ENCODE measurements at regions not wholly inside any gene's neighbourhood (a gene's known extent, or its start where the extent isn't known, plus 50 kb on each side); places are given as distances from the start of the nearest gene placed in this dataset.

- BruUV-seq (replicated peaks) = no TSS peak
- POLR2A ChIA-PET = no interaction called here
- 3% methylated on average over 5 of the region's 5 CpGs for WGBS (ENCODE audit: insufficient coverage, low coverage, missing lambda C conversion rate)
Measured at GRCh38 chr10:32169556-32169955, 113.3 kb upstream of the KIF5B start.

GRCh38 chr10:32167450-32167849, 111.2 kb upstream of the KIF5B start:
- ChIA-PET POLR2A (interaction anchor here (0.7 kb wide), 1 partner anchor 26 kb away, joined by 3 read pairs; no protein-coding TSS in a partner anchor), CTCF (ENCODE audit: low intra/inter-chr PET ratio) (no interaction called here)
- Histone ChIP-seq H3K27ac (ENCODE audit: extremely low read depth, low read depth, low read length) (no peak overlapping the region), H3K4me3 (no peak overlapping the region), H3K9me3 (replicated peaks; ENCODE audit: control insufficient read depth, insufficient read depth, low read depth, low read length) (no peaks in the 10 kb centered on the region), H3K4me1 (replicated peaks in 1 of 2; ENCODE audit: control insufficient read depth in 2 of 2, insufficient read depth in 2 of 2, low read length in 2 of 2) (peaks cover 0 to 2% of the 10 kb centered on the region in 2 experiments; a peak in 1 of 5 replicates), H3K36me3 (ENCODE audit: control insufficient read depth, insufficient read depth, low read length) (no peaks in the 10 kb centered on the region), H3K9ac (ENCODE audit: insufficient read depth in 1 of 2, low read depth in 2 of 2, low read length in 2 of 2) (no peak overlapping the region), H3K9me1 (ENCODE audit: control insufficient read depth, insufficient read depth, low read length) (no peaks in the 10 kb centered on the region), H4K20me1 (replicated peaks; ENCODE audit: control insufficient read depth, insufficient read depth, low read length) (no peaks in the 10 kb centered on the region), H3K27me3 (ENCODE audit: control insufficient read depth in 2 of 2, insufficient read depth in 2 of 2, low read length in 2 of 2) (peaks cover 17 to 38% of the 10 kb centered on the region in 2 experiments; a peak in 4 of 5 replicates), H3K79me2 (ENCODE audit: control insufficient read depth, insufficient read depth, low read length) (no peaks in the 10 kb centered on the region), H2AFZ (ENCODE audit: low read depth, low read length) (no peak overlapping the region), H3K4me2 (ENCODE audit: insufficient read depth, low read length) (no peak overlapping the region)
- DNase-seq (ENCODE audit: extremely low read depth in 1 of 4, low spot score in 3 of 4) = no peak
- no peak for FAIRE-seq
- intact Hi-C loops (cut with micrococcal nuclease) = no loop called here
- no TSS peak for BruUV-seq (replicated peaks)
- ATAC-seq = no peak
- 2% methylated on average over 4 of the region's 5 CpGs for WGBS (ENCODE audit: insufficient coverage, low coverage, missing lambda C conversion rate)
- in situ Hi-C loops (cut with MboI) = no loop called here
- no peak for TF ChIP-seq PATZ1 (CRISPR knock-in tag; IDR thresholded peaks at IDR 0.05; ENCODE audit: borderline replicate concordance)
- TF ChIP-seq CHAMP1 (IDR thresholded peaks at IDR 0.05) = no peak

More at GRCh38 chr10:32169556-32169955, 113.3 kb upstream of the KIF5B start:
- no peak overlapping the region for H3K9ac ChIP-seq (ENCODE audit: insufficient read depth in 1 of 2, low read depth in 2 of 2, low read length in 2 of 2)
- H3K36me3 ChIP-seq (ENCODE audit: control insufficient read depth, insufficient read depth, low read length) = no peaks in the 10 kb centered on the region
- no peak for FAIRE-seq
- TF ChIP-seq POLR2AphosphoS5 (IDR thresholded peaks at IDR 0.05; ENCODE audit: control insufficient read depth, insufficient read depth, low read depth, low read length) = no peak
- TF ChIP-seq ESRRA (IDR thresholded peaks at IDR 0.05; ENCODE audit: borderline replicate concordance, low read depth) = no peak
- no peak for TF ChIP-seq SREBF1 (IDR thresholded peaks at IDR 0.05; ENCODE audit: borderline replicate concordance, low read depth, low read length)
- H3K4me3 ChIP-seq = no peak overlapping the region
- no peaks in the 10 kb centered on the region for H3K9me1 ChIP-seq (ENCODE audit: control insufficient read depth, insufficient read depth, low read length)
- H3K27ac ChIP-seq (ENCODE audit: extremely low read depth, low read depth, low read length) = no peak overlapping the region
- ATAC-seq = no peak
- intact Hi-C loops (cut with micrococcal nuclease) (no loop called here), in situ Hi-C loops (cut with MboI) (no loop called here)
- no peak overlapping the region for H2AFZ ChIP-seq (ENCODE audit: low read depth, low read length)
- H3K9me3 ChIP-seq (replicated peaks; ENCODE audit: control insufficient read depth, insufficient read depth, low read depth, low read length) = no peaks in the 10 kb centered on the region
- CTCF ChIA-PET (ENCODE audit: low intra/inter-chr PET ratio) = no interaction called here
- H4K20me1 ChIP-seq (replicated peaks; ENCODE audit: control insufficient read depth, insufficient read depth, low read length) = no peaks in the 10 kb centered on the region
- H3K4me1 ChIP-seq (replicated peaks in 1 of 2; ENCODE audit: control insufficient read depth in 2 of 2, insufficient read depth in 2 of 2, low read length in 2 of 2) = peaks cover 0 to 2% of the 10 kb centered on the region in 2 experiments; a peak in 1 of 5 replicates
- no peak overlapping the region for H3K4me2 ChIP-seq (ENCODE audit: insufficient read depth, low read length)
- no peaks in the 10 kb centered on the region for H3K79me2 ChIP-seq (ENCODE audit: control insufficient read depth, insufficient read depth, low read length)
- no peak for DNase-seq (ENCODE audit: extremely low read depth in 1 of 4, low spot score in 3 of 4)
- H3K27me3 ChIP-seq (ENCODE audit: control insufficient read depth in 2 of 2, insufficient read depth in 2 of 2, low read length in 2 of 2) = peaks cover 8 to 25% of the 10 kb centered on the region in 2 experiments; a peak in 4 of 5 replicates

Measured in K562 (cell line).